ENCODE measurements at regions not wholly inside any gene's neighbourhood (a gene's known extent, or its start where the extent isn't known, plus 50 kb on each side); places are given as distances from the start of the nearest gene placed in this dataset.

DNA sequence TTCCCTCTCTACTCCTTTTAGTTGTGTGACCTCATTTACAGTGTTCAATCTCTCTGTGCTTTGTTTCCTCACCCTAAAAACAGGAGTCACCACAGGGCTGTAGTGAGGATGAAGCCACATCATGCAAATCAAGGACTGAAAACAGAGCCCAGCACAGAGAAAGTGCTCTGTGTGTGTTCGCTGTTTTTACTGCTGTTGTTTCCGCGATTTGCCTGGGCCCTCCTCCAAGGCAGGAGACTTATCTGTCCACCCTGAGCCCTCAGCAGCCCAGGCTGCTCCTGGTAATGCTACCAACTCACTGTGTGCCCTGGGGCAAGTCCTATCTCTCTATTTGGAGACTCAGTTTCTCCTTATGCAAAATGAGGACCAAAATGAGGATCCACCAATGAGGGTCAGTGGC lies 87.2 kb upstream of the NEURL1B start:
- RAD21 ChIA-PET (ENCODE audit: unreplicated experiment), result no interaction called here
- Histone ChIP-seq H3K9ac (ENCODE audit: control insufficient read depth, insufficient read depth, low read length) (no peak overlapping the region), H3K4me1 (ENCODE audit: control insufficient read depth, insufficient read depth, low read length) (no peaks in the 10 kb centered on the region), H2AFZ (ENCODE audit: control insufficient read depth, low read depth, low read length) (no peak overlapping the region), H4K20me1 (ENCODE audit: control insufficient read depth, insufficient read depth) (no peaks in the 10 kb centered on the region), H3K27me3 (replicated peaks in 1 of 2; ENCODE audit: control insufficient read depth in 2 of 2, insufficient read depth in 2 of 2, low read length in 1 of 2) (peaks cover 2 to 4% of the 10 kb centered on the region in 2 experiments; a peak in 3 of 4 replicates), H3K27ac (ENCODE audit: control insufficient read depth, insufficient read depth) (no peak overlapping the region), H3K4me2 (ENCODE audit: control insufficient read depth, insufficient read depth) (no peak overlapping the region), H3K79me2 (ENCODE audit: control insufficient read depth, insufficient read depth, low read length) (no peaks in the 10 kb centered on the region), H3K9me3 (replicated peaks; ENCODE audit: control insufficient read depth, insufficient read depth, low read length) (no peaks in the 10 kb centered on the region), H3K4me3 (no peak overlapping the region), H3K36me3 (ENCODE audit: control insufficient read depth in 2 of 2, insufficient read depth in 2 of 2, low read length in 1 of 2) (no peaks in the 10 kb centered on the region)
- TF ChIP-seq, protein P1, sequence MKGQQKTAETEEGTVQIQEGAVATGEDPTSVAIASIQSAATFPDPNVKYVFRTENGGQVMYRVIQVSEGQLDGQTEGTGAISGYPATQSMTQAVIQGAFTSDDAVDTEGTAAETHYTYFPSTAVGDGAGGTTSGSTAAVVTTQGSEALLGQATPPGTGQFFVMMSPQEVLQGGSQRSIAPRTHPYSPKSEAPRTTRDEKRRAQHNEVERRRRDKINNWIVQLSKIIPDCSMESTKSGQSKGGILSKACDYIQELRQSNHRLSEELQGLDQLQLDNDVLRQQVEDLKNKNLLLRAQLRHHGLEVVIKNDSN (IDR thresholded peaks at IDR 0.05; ENCODE audit: borderline replicate concordance, extremely low read length, insufficient read depth, low read depth, low read length), result no peak
- no peak for TF ChIP-seq SUPT20H (IDR thresholded peaks at IDR 0.05; ENCODE audit: borderline replicate concordance, control insufficient read depth, low read depth, low read length)
- TF ChIP-seq, protein P2, sequence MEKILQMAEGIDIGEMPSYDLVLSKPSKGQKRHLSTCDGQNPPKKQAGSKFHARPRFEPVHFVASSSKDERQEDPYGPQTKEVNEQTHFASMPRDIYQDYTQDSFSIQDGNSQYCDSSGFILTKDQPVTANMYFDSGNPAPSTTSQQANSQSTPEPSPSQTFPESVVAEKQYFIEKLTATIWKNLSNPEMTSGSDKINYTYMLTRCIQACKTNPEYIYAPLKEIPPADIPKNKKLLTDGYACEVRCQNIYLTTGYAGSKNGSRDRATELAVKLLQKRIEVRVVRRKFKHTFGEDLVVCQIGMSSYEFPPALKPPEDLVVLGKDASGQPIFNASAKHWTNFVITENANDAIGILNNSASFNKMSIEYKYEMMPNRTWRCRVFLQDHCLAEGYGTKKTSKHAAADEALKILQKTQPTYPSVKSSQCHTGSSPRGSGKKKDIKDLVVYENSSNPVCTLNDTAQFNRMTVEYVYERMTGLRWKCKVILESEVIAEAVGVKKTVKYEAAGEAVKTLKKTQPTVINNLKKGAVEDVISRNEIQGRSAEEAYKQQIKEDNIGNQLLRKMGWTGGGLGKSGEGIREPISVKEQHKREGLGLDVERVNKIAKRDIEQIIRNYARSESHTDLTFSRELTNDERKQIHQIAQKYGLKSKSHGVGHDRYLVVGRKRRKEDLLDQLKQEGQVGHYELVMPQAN (conservative IDR thresholded peaks at IDR 0.05), result no peak
- TF ChIP-seq, protein P3, sequence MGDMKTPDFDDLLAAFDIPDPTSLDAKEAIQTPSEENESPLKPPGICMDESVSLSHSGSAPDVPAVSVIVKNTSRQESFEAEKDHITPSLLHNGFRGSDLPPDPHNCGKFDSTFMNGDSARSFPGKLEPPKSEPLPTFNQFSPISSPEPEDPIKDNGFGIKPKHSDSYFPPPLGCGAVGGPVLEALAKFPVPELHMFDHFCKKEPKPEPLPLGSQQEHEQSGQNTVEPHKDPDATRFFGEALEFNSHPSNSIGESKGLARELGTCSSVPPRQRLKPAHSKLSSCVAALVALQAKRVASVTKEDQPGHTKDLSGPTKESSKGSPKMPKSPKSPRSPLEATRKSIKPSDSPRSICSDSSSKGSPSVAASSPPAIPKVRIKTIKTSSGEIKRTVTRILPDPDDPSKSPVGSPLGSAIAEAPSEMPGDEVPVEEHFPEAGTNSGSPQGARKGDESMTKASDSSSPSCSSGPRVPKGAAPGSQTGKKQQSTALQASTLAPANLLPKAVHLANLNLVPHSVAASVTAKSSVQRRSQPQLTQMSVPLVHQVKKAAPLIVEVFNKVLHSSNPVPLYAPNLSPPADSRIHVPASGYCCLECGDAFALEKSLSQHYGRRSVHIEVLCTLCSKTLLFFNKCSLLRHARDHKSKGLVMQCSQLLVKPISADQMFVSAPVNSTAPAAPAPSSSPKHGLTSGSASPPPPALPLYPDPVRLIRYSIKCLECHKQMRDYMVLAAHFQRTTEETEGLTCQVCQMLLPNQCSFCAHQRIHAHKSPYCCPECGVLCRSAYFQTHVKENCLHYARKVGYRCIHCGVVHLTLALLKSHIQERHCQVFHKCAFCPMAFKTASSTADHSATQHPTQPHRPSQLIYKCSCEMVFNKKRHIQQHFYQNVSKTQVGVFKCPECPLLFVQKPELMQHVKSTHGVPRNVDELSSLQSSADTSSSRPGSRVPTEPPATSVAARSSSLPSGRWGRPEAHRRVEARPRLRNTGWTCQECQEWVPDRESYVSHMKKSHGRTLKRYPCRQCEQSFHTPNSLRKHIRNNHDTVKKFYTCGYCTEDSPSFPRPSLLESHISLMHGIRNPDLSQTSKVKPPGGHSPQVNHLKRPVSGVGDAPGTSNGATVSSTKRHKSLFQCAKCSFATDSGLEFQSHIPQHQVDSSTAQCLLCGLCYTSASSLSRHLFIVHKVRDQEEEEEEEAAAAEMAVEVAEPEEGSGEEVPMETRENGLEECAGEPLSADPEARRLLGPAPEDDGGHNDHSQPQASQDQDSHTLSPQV (IDR thresholded peaks at IDR 0.05), result no peak
- ATAC-seq, result no peak
- POLR2A ChIA-PET, result no interaction called here
- no peak for FAIRE-seq
- BruUV-seq (replicated peaks), result no TSS peak
- 80% methylated on average over 3 of the region's 3 CpGs for WGBS (ENCODE audit: insufficient coverage, insufficient replicate concordance, low lambda C conversion rate, missing lambda C conversion rate)
- no peak for DNase-seq (ENCODE audit: low read depth, low spot score)
- intact Hi-C loops (cut with micrococcal nuclease; ENCODE audit: unreplicated experiment) (no loop called here), in situ Hi-C loops (cut with MboI) (no loop called here)
- CTCF ChIA-PET, result no interaction called here
- SMC1A ChIA-PET (ENCODE audit: uncharacterized antibody, unreplicated experiment), result no interaction called here

Data from GM12878 (cell line).